AG04449 (cell line): ENCODE measurements at regions not wholly inside any gene's neighbourhood (a gene's known extent, or its start where the extent isn't known, plus 50 kb on each side); places are given as distances from the start of the nearest gene placed in this dataset.

Experiments
- CTCF ChIA-PET: fragments of 350-600 bp; formaldehyde crosslinking; extraction: SDS; loops from one replicate; lab custom pipeline; 2021; ENCODE audit warnings: antibody characterized with exemption; lab: Yijun Ruan, JAX
- POLR2A ChIA-PET: fragments of 400-600, 350-600 bp; formaldehyde crosslinking; extraction: SDS; loops from one replicate; lab custom pipeline; 2020; ENCODE audit warnings: antibody characterized with exemption, inconsistent platforms; lab: Yijun Ruan, JAX
- DNase-seq: peaks from one replicate; pipeline ENCODE4 v3.0.0-alpha.2; 2010; ENCODE audit warnings: low read depth, low spot score
- H3K4me3 ChIP-seq: 2 replicates; pipeline ENCODE4 v1.5.1; 2011; ENCODE audit warnings: low read depth, mild to moderate bottlenecking, control low read depth, low read length
- TF ChIP-seq, protein P1 (sequence below): IDR thresholded peaks from one replicate; pipeline ENCODE4 v1.5.1; 2011; ENCODE audit warnings: mild to moderate bottlenecking, moderate library complexity, low read length, control low read depth, inconsistent platforms; ENCODE audit not compliant: insufficient read depth; ENCODE audit errors: missing control alignments

DNA sequence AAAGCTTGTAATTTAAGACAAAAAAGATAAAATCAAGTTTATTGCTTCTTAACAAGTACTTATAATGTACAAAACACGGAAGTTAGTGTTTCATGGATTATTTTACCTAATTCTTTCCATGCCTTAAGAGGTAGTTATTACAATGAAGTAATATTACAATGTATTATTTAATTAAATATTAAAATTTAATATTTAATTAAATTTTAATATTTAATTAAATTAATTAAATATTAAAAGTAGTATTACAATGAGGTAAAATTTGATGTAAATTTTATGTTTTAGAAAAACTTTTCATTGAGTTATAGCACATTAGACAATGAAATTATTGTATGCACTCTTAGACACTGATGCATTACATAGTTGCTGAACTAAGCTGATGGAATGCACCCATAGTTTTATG lies 220.7 kb upstream of the NETO1 start:
- TF ChIP-seq, protein P1, sequence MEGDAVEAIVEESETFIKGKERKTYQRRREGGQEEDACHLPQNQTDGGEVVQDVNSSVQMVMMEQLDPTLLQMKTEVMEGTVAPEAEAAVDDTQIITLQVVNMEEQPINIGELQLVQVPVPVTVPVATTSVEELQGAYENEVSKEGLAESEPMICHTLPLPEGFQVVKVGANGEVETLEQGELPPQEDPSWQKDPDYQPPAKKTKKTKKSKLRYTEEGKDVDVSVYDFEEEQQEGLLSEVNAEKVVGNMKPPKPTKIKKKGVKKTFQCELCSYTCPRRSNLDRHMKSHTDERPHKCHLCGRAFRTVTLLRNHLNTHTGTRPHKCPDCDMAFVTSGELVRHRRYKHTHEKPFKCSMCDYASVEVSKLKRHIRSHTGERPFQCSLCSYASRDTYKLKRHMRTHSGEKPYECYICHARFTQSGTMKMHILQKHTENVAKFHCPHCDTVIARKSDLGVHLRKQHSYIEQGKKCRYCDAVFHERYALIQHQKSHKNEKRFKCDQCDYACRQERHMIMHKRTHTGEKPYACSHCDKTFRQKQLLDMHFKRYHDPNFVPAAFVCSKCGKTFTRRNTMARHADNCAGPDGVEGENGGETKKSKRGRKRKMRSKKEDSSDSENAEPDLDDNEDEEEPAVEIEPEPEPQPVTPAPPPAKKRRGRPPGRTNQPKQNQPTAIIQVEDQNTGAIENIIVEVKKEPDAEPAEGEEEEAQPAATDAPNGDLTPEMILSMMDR, result no peak
- DNase-seq, result no peak
- H3K4me3 ChIP-seq, result no peak overlapping the region
- POLR2A ChIA-PET, result no interaction called here
- CTCF ChIA-PET, result no interaction called here

DNA sequence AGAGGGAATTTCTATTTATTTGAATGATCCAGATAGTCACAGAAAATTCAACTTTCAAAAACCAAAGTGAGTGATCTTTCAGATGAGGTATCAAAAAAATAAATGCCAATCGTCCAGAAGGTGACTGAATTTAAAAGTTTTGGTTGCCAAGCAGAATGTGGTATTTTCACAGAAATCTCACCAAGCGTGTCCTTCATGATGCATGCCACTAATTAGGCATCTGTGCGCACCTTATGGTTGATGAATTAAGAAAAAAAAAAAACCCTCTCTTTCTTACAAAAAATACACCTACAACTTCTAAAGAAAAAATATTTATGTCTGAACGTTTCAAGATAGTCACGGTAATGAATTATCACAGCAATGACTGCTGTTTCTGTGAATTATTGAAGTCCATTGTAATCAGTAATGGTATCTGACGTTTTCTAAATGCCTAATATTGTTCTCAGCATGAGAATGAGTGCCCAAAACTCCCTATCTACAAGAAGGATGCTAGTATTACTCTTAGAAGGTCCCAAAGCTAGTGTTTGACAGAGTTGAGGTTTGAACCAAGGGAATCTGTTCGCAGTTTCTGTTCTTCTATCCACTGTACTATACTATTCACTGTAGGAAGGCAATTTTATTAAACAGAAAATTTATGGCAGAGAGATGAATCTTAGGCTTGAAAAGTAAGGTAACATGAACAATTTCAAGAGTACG lies 219.6 kb upstream of the NETO1 start:
- H3K4me3 ChIP-seq, result no peak overlapping the region
- POLR2A ChIA-PET, result no interaction called here
- no peak for DNase-seq
- TF ChIP-seq, protein P1, result no peak
- CTCF ChIA-PET, result no interaction called here

DNA sequence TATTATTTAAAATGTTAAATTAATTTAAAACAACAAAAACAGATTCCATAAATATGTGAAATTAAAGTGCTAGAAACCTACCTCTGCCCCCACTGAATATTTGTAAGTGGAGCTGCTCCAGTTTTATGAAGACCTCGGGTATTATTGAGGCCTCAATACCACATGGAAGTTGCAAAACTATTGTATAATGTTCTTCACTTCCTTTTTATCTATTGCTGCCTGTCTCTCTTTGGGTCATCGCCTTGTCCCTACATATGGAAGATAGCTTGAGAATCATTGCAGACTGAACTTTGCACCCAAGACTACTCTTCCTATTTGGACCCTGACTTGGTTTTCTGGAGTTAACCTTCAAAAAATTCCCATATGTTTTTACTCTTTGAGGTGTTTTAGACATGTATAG lies 212.1 kb upstream of the NETO1 start:
- ChIA-PET POLR2A (no interaction called here), CTCF (no interaction called here)
- DNase-seq, result no peak
- no peak overlapping the region for H3K4me3 ChIP-seq
- TF ChIP-seq, protein P1, result no peak

DNA sequence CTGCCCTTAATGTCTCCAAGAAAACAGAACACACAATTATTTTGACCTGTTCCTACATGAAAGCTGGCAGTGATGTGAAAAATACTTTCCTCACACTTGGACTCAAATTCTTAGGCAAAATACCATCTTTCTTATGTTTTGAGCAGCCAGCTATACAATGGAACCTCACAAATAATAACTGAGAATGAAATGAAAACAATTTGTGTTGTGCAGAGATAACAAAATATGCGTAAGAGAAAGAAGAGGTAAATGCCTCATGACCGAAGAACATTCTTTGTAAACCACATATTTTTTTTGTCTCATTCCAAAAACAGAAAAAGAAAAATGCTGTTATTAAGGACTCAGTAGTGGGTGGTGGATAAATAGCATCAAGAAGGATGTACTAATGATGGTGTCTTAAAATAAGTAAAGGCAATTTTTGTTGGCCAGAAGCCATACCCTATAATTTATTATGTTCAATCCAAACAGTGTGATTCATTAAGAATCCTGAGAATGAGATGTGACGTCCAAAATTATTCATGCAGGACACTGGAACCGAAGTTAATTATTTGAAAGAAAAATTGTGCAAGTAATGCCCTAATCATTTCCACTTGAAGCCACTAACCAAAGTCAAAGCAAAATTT lies 193.0 kb upstream of the NETO1 start:
- TF ChIP-seq, protein P1, result no peak
- POLR2A ChIA-PET, result no interaction called here
- DNase-seq, result no peak
- CTCF ChIA-PET, result no interaction called here
- no peak overlapping the region for H3K4me3 ChIP-seq

DNA sequence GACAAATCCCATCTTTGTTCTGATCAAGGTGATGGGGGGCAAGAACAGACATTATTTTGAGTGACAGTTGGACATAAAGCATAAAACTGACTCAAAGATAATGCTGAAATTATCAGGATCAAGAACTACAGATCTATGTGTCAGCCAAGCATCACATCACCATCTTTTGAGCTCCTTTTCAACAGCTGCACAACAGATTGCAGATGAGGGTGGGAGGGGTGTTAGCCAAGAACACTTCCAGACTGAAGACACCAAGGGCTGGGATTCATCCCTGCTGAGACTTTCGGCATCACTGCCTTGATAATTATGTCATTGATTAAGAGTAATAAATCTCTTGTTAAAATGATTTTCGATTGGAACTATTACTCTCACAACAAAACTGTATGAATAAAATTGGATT lies 191.5 kb upstream of the NETO1 start:
- TF ChIP-seq, protein P1, result no peak
- CTCF ChIA-PET, result no interaction called here
- POLR2A ChIA-PET, result no interaction called here
- DNase-seq, result no peak
- no peak overlapping the region for H3K4me3 ChIP-seq

DNA sequence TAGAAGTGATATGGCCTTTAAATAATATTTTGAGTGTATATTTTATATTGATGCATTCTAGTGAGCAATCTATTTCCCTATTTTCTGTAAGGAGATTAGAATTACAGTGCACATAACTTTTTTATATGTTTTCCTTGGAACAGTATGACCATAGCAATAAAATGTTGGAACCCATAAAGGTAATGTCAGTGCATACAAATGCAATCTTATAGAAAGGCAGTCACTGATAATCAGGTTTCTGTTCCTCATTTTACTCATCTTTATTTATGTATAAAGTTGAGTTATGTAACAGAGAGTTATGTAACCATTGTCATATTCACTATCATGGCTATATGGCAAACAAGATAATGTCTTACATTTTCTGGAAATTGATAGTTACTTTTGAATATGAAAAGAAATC lies 179.9 kb upstream of the NETO1 start:
- H3K4me3 ChIP-seq, result no peak overlapping the region
- ChIA-PET POLR2A (no interaction called here), CTCF (no interaction called here)
- DNase-seq, result no peak
- TF ChIP-seq, protein P1, result no peak
